COLO829 (cell line): ENCODE measurements at regions not wholly inside any gene's neighbourhood (a gene's known extent, or its start where the extent isn't known, plus 50 kb on each side); places are given as distances from the start of the nearest gene placed in this dataset.

Source experiments
- DNase-seq: peaks from one replicate; pipeline ENCODE4 v3.0.0; 2012; ENCODE audit warnings: low spot score

- no peak for DNase-seq
Observed at GRCh38 chr14:86897704-86898513, 1095.1 kb downstream of the GALC start.

GRCh38 chr14:86897224-86897623, 1095.8 kb downstream of the GALC start:
- no peak for DNase-seq

GRCh38 chr14:86896701-86897100, 1096.3 kb downstream of the GALC start:
- no peak for DNase-seq

GRCh38 chr14:86892152-86892956, 1100.6 kb downstream of the GALC start:
- DNase-seq: no peak

- DNase-seq: no peak
Observed at GRCh38 chr14:86885280-86885679, 1107.7 kb downstream of the GALC start.

GRCh38 chr14:86884498-86884897, 1108.5 kb downstream of the GALC start:
- no peak for DNase-seq

GRCh38 chr14:86882818-86883217, 1110.2 kb downstream of the GALC start:
- no peak for DNase-seq

- no peak for DNase-seq
Observed at GRCh38 chr14:86865934-86866333, 1127.0 kb downstream of the GALC start.

- no peak for DNase-seq
Observed at GRCh38 chr14:86858591-86858990, 1134.4 kb downstream of the GALC start.

GRCh38 chr14:86858031-86858430, 1135.0 kb downstream of the GALC start:
- no peak for DNase-seq

- DNase-seq: no peak
Observed at GRCh38 chr14:86852530-86852929, 1140.5 kb downstream of the GALC start.

- no peak for DNase-seq
Observed at GRCh38 chr14:86847140-86847539, 1145.8 kb downstream of the GALC start.

GRCh38 chr14:86838363-86838762, 1154.6 kb downstream of the GALC start:
- DNase-seq: no peak

GRCh38 chr14:86826661-86827060, 1166.3 kb downstream of the GALC start:
- DNase-seq: no peak

GRCh38 chr14:86824167-86824566, 1168.8 kb downstream of the GALC start:
- no peak for DNase-seq

GRCh38 chr14:86823581-86823980, 1169.4 kb downstream of the GALC start:
- DNase-seq: no peak

GRCh38 chr14:86815341-86815740, 1177.6 kb downstream of the GALC start:
- DNase-seq: peak; percentile 3

GRCh38 chr14:86802726-86803125, 1190.3 kb downstream of the GALC start:
- DNase-seq: no peak

GRCh38 chr14:86799244-86799647, 1193.7 kb downstream of the GALC start:
- DNase-seq: peak; percentile 43

- DNase-seq: no peak
Observed at GRCh38 chr14:86798330-86798729, 1194.7 kb downstream of the GALC start.

GRCh38 chr14:86797075-86797351, 1196.0 kb downstream of the GALC start:
- DNase-seq: no peak

- DNase-seq: peak; percentile 8
Observed at GRCh38 chr14:86796221-86797074, 1196.5 kb downstream of the GALC start.

- no peak for DNase-seq
Observed at GRCh38 chr14:86794689-86795088, 1198.3 kb downstream of the GALC start.
